Transverse colon (tissue), 4 donors: ENCODE measurements at regions not wholly inside any gene's neighbourhood (a gene's known extent, or its start where the extent isn't known, plus 50 kb on each side); places are given as distances from the start of the nearest gene placed in this dataset.

Experiments
- DNase-seq: peaks from one replicate; pipeline ENCODE4 v3.0.0-alpha.2; 2019
- H3K27ac ChIP-seq, 4 donors: fragments of 200-600 bp; sonication (generic); 2 replicates each; pipeline ENCODE4 v1.5.1; 2016 to 2018; ENCODE audit warnings: inconsistent platforms in 4 of 4
- H3K27me3 ChIP-seq: fragments of 200-600 bp; sonication (generic); 2 replicates; pipeline ENCODE4 v1.5.1; 2017; ENCODE audit warnings: inconsistent platforms
- H3K36me3 ChIP-seq, 4 donors: fragments of 200-600 bp; sonication (generic); 2 replicates each; pipeline ENCODE4 v1.5.1; 2017 to 2019; ENCODE audit warnings: inconsistent platforms in 4 of 4
- H3K4me1 ChIP-seq, 4 donors: fragments of 200-600 bp; sonication (generic); 2 replicates each; pipeline ENCODE4 v1.5.1; 2017 to 2020; ENCODE audit warnings: inconsistent platforms in 4 of 4
- H3K4me3 ChIP-seq, 4 donors: fragments of 200-600 bp; sonication (generic); 1 replicate in 1 of 4; 2 replicates in 3 of 4; pipeline versions ENCODE4 v1.5.1 to v1.6.1; 2017 to 2019; ENCODE audit warnings: inconsistent platforms in 4 of 4
- H3K9me3 ChIP-seq, 2 donors: fragments of 200-600 bp; sonication (generic); 2 replicates each; pipeline ENCODE4 v1.5.1; 2017 to 2019; ENCODE audit warnings: inconsistent platforms in 2 of 2
- CTCF ChIP-seq, 5 experiments: fragments of 200-600 bp in 3 of 5; fragments of 450-650 bp in 2 of 5; sonication (generic) in 3 of 5; IDR thresholded peaks; 1 replicate in 2 of 5; 2 replicates in 3 of 5; pipeline ENCODE4 v1.5.1; 2016 to 2017; ENCODE audit warnings: antibody characterized with exemption in 5 of 5, inconsistent platforms in 3 of 5, mild to moderate bottlenecking in 2 of 5, moderate library complexity in 1 of 5
- EP300 ChIP-seq: sonication (generic); formaldehyde crosslinking; IDR thresholded peaks from one replicate; pipeline ENCODE4 v1.6.1; 2017; ENCODE audit warnings: antibody characterized with exemption, low read depth
- POLR2A ChIP-seq: fragments of 450-650 bp; IDR thresholded peaks from one replicate; pipeline ENCODE4 v1.6.1; 2016; ENCODE audit warnings: antibody characterized with exemption, mild to moderate bottlenecking, moderate library complexity
- POLR2AphosphoS5 ChIP-seq, 3 donors: sonication (generic); formaldehyde crosslinking; IDR thresholded peaks; one replicate each; pipeline ENCODE4 v1.6.1; 2016; ENCODE audit warnings: antibody characterized with exemption in 3 of 3
- WGBS, 2 donors: methylation state at CpG; one replicate each; pipeline ENCODE4 v1.1.5; 2018; ENCODE audit warnings: low coverage in 1 of 2; 5-methylcytosine and 5-hydroxymethylcytosine counted together
- in situ Hi-C, 4 donors: fragments of 200-750 bp; cut with MboI; loops; one replicate each; pipeline versions ENCODE4 v1.15.0 to v1.15.1; 2017; ENCODE audit warnings: low sequenced_read_pairs in 3 of 4, low pct_ligation_motif_present in 1 of 4, low pct_unique_long_range_greater_than_20kb in 1 of 4
- intact Hi-C: fragments of 100-400 bp; cut with DNase I; formaldehyde crosslinking; loops from one replicate; pipeline ENCODE4 v1.15.1; 2023; ENCODE audit warnings: low total_unique reads

GRCh38 chr16:79404571-79404970, 196.0 kb downstream of the MAF start:
- H3K9me3 ChIP-seq = no peaks in the 10 kb centered on the region
- DNase-seq = no peak
- H3K4me3 ChIP-seq = no peak overlapping the region
- 68 to 72% methylated on average over 5 to 7 of the region's 7 CpGs for WGBS, 2 donors
- H3K27me3 ChIP-seq = no peaks in the 10 kb centered on the region
- no peak overlapping the region for H3K27ac ChIP-seq
- in situ Hi-C loops (no loop called here), intact Hi-C loops (no loop called here)
- peaks cover 0 to 27% (median 12%) of the 10 kb centered on the region in 4 donors for H3K4me1 ChIP-seq
- TF ChIP-seq CTCF (IDR thresholded peaks at IDR 0.05) (no peak), POLR2AphosphoS5 (IDR thresholded peaks at IDR 0.05) (no peak), POLR2A (no peak), EP300 (no peak)
- no peaks in the 10 kb centered on the region for H3K36me3 ChIP-seq

- intact Hi-C loops (no loop called here), in situ Hi-C loops (no loop called here)
- Histone ChIP-seq H3K4me3 (no peak overlapping the region), H3K36me3 (no peaks in the 10 kb centered on the region), H3K9me3 (no peaks in the 10 kb centered on the region), H3K27ac (no peak overlapping the region), H3K4me1 (peaks cover 0 to 27% (median 12%) of the 10 kb centered on the region in 4 donors), H3K27me3 (no peaks in the 10 kb centered on the region)
- no peak for DNase-seq
- TF ChIP-seq POLR2AphosphoS5 (IDR thresholded peaks at IDR 0.05) (no peak), POLR2A (no peak), CTCF (IDR thresholded peaks at IDR 0.05) (no peak), EP300 (no peak)
- 74 to 84% methylated on average over 2 to 4 of the region's 4 CpGs for WGBS, 2 donors
Observed at GRCh38 chr16:79403534-79403933, 197.0 kb downstream of the MAF start.

GRCh38 chr16:79402920-79403319, 197.6 kb downstream of the MAF start:
- DNase-seq = no peak
- in situ Hi-C loops (no loop called here), intact Hi-C loops (no loop called here)
- Histone ChIP-seq H3K9me3 (no peaks in the 10 kb centered on the region), H3K36me3 (no peaks in the 10 kb centered on the region), H3K27ac (peak overlapping the region; percentile 23 to 77 (median 68)), H3K4me3 (no peak overlapping the region), H3K27me3 (no peaks in the 10 kb centered on the region), H3K4me1 (peaks cover 0 to 27% (median 12%) of the 10 kb centered on the region in 4 donors)
- WGBS, 2 donors = 59 to 69% methylated on average over 4 to 6 of the region's 6 CpGs
- no peak for TF ChIP-seq POLR2A
- TF ChIP-seq POLR2AphosphoS5 (IDR thresholded peaks at IDR 0.05) = no peak
- TF ChIP-seq CTCF (IDR thresholded peaks at IDR 0.05) = no peak
- no peak for TF ChIP-seq EP300

GRCh38 chr16:79402356-79402755, 198.2 kb downstream of the MAF start:
- DNase-seq = peak; percentile 89
- intact Hi-C loops = no loop called here

GRCh38 chr16:79401782-79402181, 198.8 kb downstream of the MAF start:
- H3K9me3 ChIP-seq = no peaks in the 10 kb centered on the region
- peaks cover 0 to 27% (median 12%) of the 10 kb centered on the region in 4 donors for H3K4me1 ChIP-seq
- no peaks in the 10 kb centered on the region for H3K36me3 ChIP-seq
- intact Hi-C loops = no loop called here
- no peak for DNase-seq
- H3K4me3 ChIP-seq = no peak overlapping the region
- peak overlapping the region; percentile 41 to 77 (median 68) for H3K27ac ChIP-seq
- 89 to 96% methylated on average over 1 of the region's 1 CpG for WGBS, 2 donors
- no peaks in the 10 kb centered on the region for H3K27me3 ChIP-seq
- in situ Hi-C loops = no loop called here
- TF ChIP-seq POLR2AphosphoS5 (IDR thresholded peaks at IDR 0.05) (no peak), POLR2A (no peak), EP300 (no peak), CTCF (IDR thresholded peaks at IDR 0.05) (no peak)

More at GRCh38 chr16:79402356-79402755, 198.2 kb downstream of the MAF start:
- in situ Hi-C loops = no loop called here
- Histone ChIP-seq H3K36me3 (no peaks in the 10 kb centered on the region), H3K4me1 (peaks cover 0 to 27% (median 12%) of the 10 kb centered on the region in 4 donors), H3K27me3 (no peaks in the 10 kb centered on the region), H3K4me3 (no peak overlapping the region), H3K9me3 (no peaks in the 10 kb centered on the region), H3K27ac (peak overlapping the region; percentile 41 to 77 (median 68))
- TF ChIP-seq EP300 (no peak), POLR2AphosphoS5 (IDR thresholded peaks at IDR 0.05) (peak in 2 of 3 donors; percentile 29 to 32)
- 52% methylated on average over 2 of the region's 5 CpGs; no CpG with 5 or more reads in 1 of the 2 donors for WGBS, 2 donors
